ENCODE measurements at regions not wholly inside any gene's neighbourhood (a gene's known extent, or its start where the extent isn't known, plus 50 kb on each side); places are given as distances from the start of the nearest gene placed in this dataset.

GRCh38 chr9:13816837-13817236, 497.1 kb downstream of the NFIB start (continued):
- TF ChIP-seq, protein P1, sequence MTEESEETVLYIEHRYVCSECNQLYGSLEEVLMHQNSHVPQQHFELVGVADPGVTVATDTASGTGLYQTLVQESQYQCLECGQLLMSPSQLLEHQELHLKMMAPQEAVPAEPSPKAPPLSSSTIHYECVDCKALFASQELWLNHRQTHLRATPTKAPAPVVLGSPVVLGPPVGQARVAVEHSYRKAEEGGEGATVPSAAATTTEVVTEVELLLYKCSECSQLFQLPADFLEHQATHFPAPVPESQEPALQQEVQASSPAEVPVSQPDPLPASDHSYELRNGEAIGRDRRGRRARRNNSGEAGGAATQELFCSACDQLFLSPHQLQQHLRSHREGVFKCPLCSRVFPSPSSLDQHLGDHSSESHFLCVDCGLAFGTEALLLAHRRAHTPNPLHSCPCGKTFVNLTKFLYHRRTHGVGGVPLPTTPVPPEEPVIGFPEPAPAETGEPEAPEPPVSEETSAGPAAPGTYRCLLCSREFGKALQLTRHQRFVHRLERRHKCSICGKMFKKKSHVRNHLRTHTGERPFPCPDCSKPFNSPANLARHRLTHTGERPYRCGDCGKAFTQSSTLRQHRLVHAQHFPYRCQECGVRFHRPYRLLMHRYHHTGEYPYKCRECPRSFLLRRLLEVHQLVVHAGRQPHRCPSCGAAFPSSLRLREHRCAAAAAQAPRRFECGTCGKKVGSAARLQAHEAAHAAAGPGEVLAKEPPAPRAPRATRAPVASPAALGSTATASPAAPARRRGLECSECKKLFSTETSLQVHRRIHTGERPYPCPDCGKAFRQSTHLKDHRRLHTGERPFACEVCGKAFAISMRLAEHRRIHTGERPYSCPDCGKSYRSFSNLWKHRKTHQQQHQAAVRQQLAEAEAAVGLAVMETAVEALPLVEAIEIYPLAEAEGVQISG (CRISPR knock-in tag; IDR thresholded peaks at IDR 0.05) = no peak
- TF ChIP-seq DMAP1 (CRISPR knock-in tag; IDR thresholded peaks at IDR 0.05) = no peak
- no peak for TF ChIP-seq CEBPZ (IDR thresholded peaks at IDR 0.05; ENCODE audit: low read length)
- TF ChIP-seq, protein P2, sequence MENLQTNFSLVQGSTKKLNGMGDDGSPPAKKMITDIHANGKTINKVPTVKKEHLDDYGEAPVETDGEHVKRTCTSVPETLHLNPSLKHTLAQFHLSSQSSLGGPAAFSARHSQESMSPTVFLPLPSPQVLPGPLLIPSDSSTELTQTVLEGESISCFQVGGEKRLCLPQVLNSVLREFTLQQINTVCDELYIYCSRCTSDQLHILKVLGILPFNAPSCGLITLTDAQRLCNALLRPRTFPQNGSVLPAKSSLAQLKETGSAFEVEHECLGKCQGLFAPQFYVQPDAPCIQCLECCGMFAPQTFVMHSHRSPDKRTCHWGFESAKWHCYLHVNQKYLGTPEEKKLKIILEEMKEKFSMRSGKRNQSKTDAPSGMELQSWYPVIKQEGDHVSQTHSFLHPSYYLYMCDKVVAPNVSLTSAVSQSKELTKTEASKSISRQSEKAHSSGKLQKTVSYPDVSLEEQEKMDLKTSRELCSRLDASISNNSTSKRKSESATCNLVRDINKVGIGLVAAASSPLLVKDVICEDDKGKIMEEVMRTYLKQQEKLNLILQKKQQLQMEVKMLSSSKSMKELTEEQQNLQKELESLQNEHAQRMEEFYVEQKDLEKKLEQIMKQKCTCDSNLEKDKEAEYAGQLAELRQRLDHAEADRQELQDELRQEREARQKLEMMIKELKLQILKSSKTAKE (CRISPR knock-in tag; IDR thresholded peaks at IDR 0.05; ENCODE audit: borderline replicate concordance) = no peak
